OCI-LY1 (cell line): ENCODE measurements at regions not wholly inside any gene's neighbourhood (a gene's known extent, or its start where the extent isn't known, plus 50 kb on each side); places are given as distances from the start of the nearest gene placed in this dataset.

Experiments
- H2AFZ ChIP-seq: fragments of 200-600 bp; sonication (generic), shearing (Covaris generic); 2 replicates; pipeline ENCODE4 v1.6.0; 2014; ENCODE audit warnings: antibody characterized with exemption, mild to moderate bottlenecking, low read length
- H3F3A ChIP-seq: fragments of 200-600 bp; sonication (generic), shearing (Covaris generic); 2 replicates; pipeline ENCODE4 v1.6.0; 2014; ENCODE audit warnings: mild to moderate bottlenecking, antibody characterized with exemption, low read length, moderate library complexity; ENCODE audit not compliant: insufficient read depth
- H3K27ac ChIP-seq: fragments of 200-600 bp; sonication (generic); 2 replicates; pipeline ENCODE4 v1.5.1; 2014; ENCODE audit warnings: low read length, mixed run types, mild to moderate bottlenecking, low read depth; ENCODE audit not compliant: poor library complexity, severe bottlenecking
- H3K27me3 ChIP-seq: fragments of 200-600 bp; sonication (generic); 2 replicates; pipeline ENCODE4 v1.6.0; 2014; ENCODE audit warnings: antibody characterized with exemption, mild to moderate bottlenecking, low read length, moderate library complexity; ENCODE audit not compliant: insufficient read depth
- H3K36me3 ChIP-seq: fragments of 200-600 bp; sonication (generic); 2 replicates; pipeline ENCODE4 v1.6.1; 2014; ENCODE audit warnings: mild to moderate bottlenecking, antibody characterized with exemption, low read length, moderate library complexity, mixed read lengths; ENCODE audit not compliant: insufficient read depth
- H3K4me1 ChIP-seq: fragments of 200-600 bp; sonication (generic); 2 replicates; pipeline ENCODE4 v1.5.1; 2014; ENCODE audit warnings: mild to moderate bottlenecking, low read length, moderate library complexity; ENCODE audit not compliant: insufficient read depth, severe bottlenecking
- H3K4me2 ChIP-seq: fragments of 200-600 bp; sonication (generic), shearing (Covaris generic); 2 replicates; pipeline ENCODE4 v1.6.1; 2014; ENCODE audit warnings: low read length
- H3K4me3 ChIP-seq: fragments of 200-600 bp; sonication (generic); 2 replicates; pipeline ENCODE4 v1.5.1; 2014; ENCODE audit warnings: low read length, low read depth, mild to moderate bottlenecking, mixed read lengths; ENCODE audit not compliant: poor library complexity, severe bottlenecking
- H3K79me2 ChIP-seq: fragments of 200-600 bp; shearing (Covaris generic); 2 replicates; pipeline ENCODE4 v1.6.1; 2016; ENCODE audit warnings: mixed run types, low read length, mixed read lengths; ENCODE audit not compliant: insufficient read depth
- H3K9ac ChIP-seq: fragments of 200-600 bp; sonication (generic), shearing (Covaris generic); 2 replicates; pipeline ENCODE4 v1.6.1; 2014; ENCODE audit warnings: mild to moderate bottlenecking, low read length, mixed read lengths
- H3K9me2 ChIP-seq: fragments of 200-600 bp; sonication (generic), shearing (Covaris generic); 2 replicates; pipeline ENCODE4 v1.6.1; 2014; ENCODE audit warnings: low read depth, mild to moderate bottlenecking, low read length, mixed read lengths
- H3K9me3 ChIP-seq: fragments of 200-600 bp; shearing (Covaris generic); 2 replicates; pipeline ENCODE4 v1.6.1; 2014; ENCODE audit warnings: low read length, mixed read lengths
- H4K20me1 ChIP-seq: fragments of 200-600 bp; sonication (generic), shearing (Covaris generic); 2 replicates; pipeline ENCODE4 v1.6.0; 2016; ENCODE audit warnings: mild to moderate bottlenecking, low read length; ENCODE audit not compliant: insufficient read depth
- CTCF ChIP-seq: fragments of 200-600 bp; sonication (generic), shearing (Covaris generic); IDR thresholded peaks from 2 replicates; pipeline ENCODE4 v1.5.1; 2017; ENCODE audit warnings: mild to moderate bottlenecking, antibody characterized with exemption, low read length, moderate library complexity, mixed read lengths
- EZH2 ChIP-seq: fragments of 200-600 bp; sonication (generic), shearing (Covaris generic); IDR thresholded peaks from 2 replicates; pipeline ENCODE4 v1.8.0; 2017; ENCODE audit warnings: borderline replicate concordance, mixed run types, mild to moderate bottlenecking, antibody characterized with exemption, low read length, moderate library complexity, mixed read lengths

- Histone ChIP-seq H3K4me2 (no peak overlapping the region), H3K4me1 (no peaks in the 10 kb centered on the region), H3F3A (no peaks in the 10 kb centered on the region), H3K4me3 (no peak overlapping the region), H3K9me2 (no peaks in the 10 kb centered on the region), H3K36me3 (no peaks in the 10 kb centered on the region), H3K27ac (no peak overlapping the region), H2AFZ (no peak overlapping the region), H3K9ac (no peak overlapping the region), H3K79me2 (no peaks in the 10 kb centered on the region), H4K20me1 (no peaks in the 10 kb centered on the region), H3K27me3 (no peaks in the 10 kb centered on the region), H3K9me3 (no peaks in the 10 kb centered on the region)
- TF ChIP-seq EZH2 (no peak), CTCF (no peak)
These were observed 164.7 kb upstream of the KLF6 start for GRCh38 chr10:3949711-3950110.

- Histone ChIP-seq H3K27me3 (no peaks in the 10 kb centered on the region), H4K20me1 (no peaks in the 10 kb centered on the region), H3K9me2 (no peaks in the 10 kb centered on the region), H3K4me2 (no peak overlapping the region), H3K4me1 (no peaks in the 10 kb centered on the region), H3K4me3 (no peak overlapping the region), H3K9ac (no peak overlapping the region), H3K27ac (no peak overlapping the region), H3F3A (no peaks in the 10 kb centered on the region), H3K9me3 (no peaks in the 10 kb centered on the region), H2AFZ (no peak overlapping the region), H3K79me2 (no peaks in the 10 kb centered on the region), H3K36me3 (no peaks in the 10 kb centered on the region)
- no peak for TF ChIP-seq EZH2
- no peak for TF ChIP-seq CTCF
These were observed 163.8 kb upstream of the KLF6 start for GRCh38 chr10:3948843-3949242.

- no peaks in the 10 kb centered on the region for H4K20me1 ChIP-seq
- no peaks in the 10 kb centered on the region for H3K9me3 ChIP-seq
- H3K9ac ChIP-seq, result no peak overlapping the region
- H3K79me2 ChIP-seq, result no peaks in the 10 kb centered on the region
- no peaks in the 10 kb centered on the region for H3K9me2 ChIP-seq
- no peak overlapping the region for H3K4me3 ChIP-seq
- no peaks in the 10 kb centered on the region for H3F3A ChIP-seq
- no peaks in the 10 kb centered on the region for H3K27me3 ChIP-seq
- H3K36me3 ChIP-seq, result no peaks in the 10 kb centered on the region
- no peak for TF ChIP-seq EZH2
- TF ChIP-seq CTCF, result no peak
- H3K27ac ChIP-seq, result no peak overlapping the region
- no peak overlapping the region for H2AFZ ChIP-seq
- H3K4me2 ChIP-seq, result no peak overlapping the region
- no peaks in the 10 kb centered on the region for H3K4me1 ChIP-seq
These were observed 161.5 kb upstream of the KLF6 start for GRCh38 chr10:3946234-3947229.
